Caco-2 (cell line): ENCODE measurements at regions not wholly inside any gene's neighbourhood (a gene's known extent, or its start where the extent isn't known, plus 50 kb on each side); places are given as distances from the start of the nearest gene placed in this dataset.

Experiments
- BruUV-seq: library from RNA; stranded (reverse); fragments of 400-500 nt; replicated peaks from 2 replicates; lab custom pipeline; 2021; lab: Mats Ljungman, UMichigan
- CTCF ChIA-PET: fragments of 300-600 bp; sonication (Branson Sonifier 250); formaldehyde crosslinking; loops from one replicate; lab custom pipeline; 2022; ENCODE audit warnings: antibody characterized with exemption; lab: Charles Lee
- POLR2A ChIA-PET: fragments of 300-600 bp; sonication (Branson Sonifier 250); formaldehyde crosslinking; loops from one replicate; lab custom pipeline; 2022; ENCODE audit warnings: antibody characterized with exemption; lab: Charles Lee
- DNase-seq, 2 experiments: peaks; one replicate each; pipeline versions ENCODE4 v3.0.0 to v3.0.0-alpha.2; 2020 to 2022
- H3K27me3 ChIP-seq: replicated peaks from 2 replicates; pipeline ENCODE4 v1.6.0; 2011; ENCODE audit warnings: low read length; ENCODE audit not compliant: control insufficient read depth, insufficient read depth
- H3K36me3 ChIP-seq: 2 replicates; pipeline ENCODE4 v1.5.1; 2011; ENCODE audit warnings: low read length; ENCODE audit not compliant: control insufficient read depth, insufficient read depth
- H3K4me1 ChIP-seq: fragments of 250-450 bp; sonication (Bioruptor Pico); 2 replicates; pipeline ENCODE4 v1.5.1; 2020; ENCODE audit warnings: mild to moderate bottlenecking
- H3K4me3 ChIP-seq: 2 replicates; pipeline ENCODE4 v1.5.1; 2011; ENCODE audit warnings: low read depth, mild to moderate bottlenecking, control low read depth, low read length
- H3K9me3 ChIP-seq: fragments of 250-450 bp; sonication (Bioruptor Pico); 2 replicates; pipeline ENCODE4 v1.5.1; 2020; ENCODE audit warnings: mild to moderate bottlenecking, moderate library complexity
- H3K27ac Mint-ChIP-seq: one replicate; pipeline ENCODE4 v1.8.0; 2022; ENCODE audit warnings: mixed read lengths; ENCODE audit not compliant: unreplicated experiment
- H3K27me3 Mint-ChIP-seq: one replicate; pipeline ENCODE4 v1.8.0; 2022; ENCODE audit warnings: mixed read lengths; ENCODE audit not compliant: insufficient read depth, unreplicated experiment
- H3K36me3 Mint-ChIP-seq: one replicate; pipeline ENCODE4 v1.8.0; 2022; ENCODE audit warnings: mild to moderate bottlenecking, mixed read lengths; ENCODE audit not compliant: insufficient read depth, unreplicated experiment
- H3K4me1 Mint-ChIP-seq: one replicate; pipeline ENCODE4 v1.8.0; 2022; ENCODE audit warnings: low read depth, mixed read lengths; ENCODE audit not compliant: unreplicated experiment
- H3K4me3 Mint-ChIP-seq: one replicate; pipeline ENCODE4 v1.8.0; 2022; ENCODE audit warnings: mild to moderate bottlenecking, moderate library complexity, mixed read lengths; ENCODE audit not compliant: unreplicated experiment
- H3K9me3 Mint-ChIP-seq: one replicate; pipeline ENCODE4 v1.8.0; 2022; ENCODE audit warnings: mixed read lengths; ENCODE audit not compliant: unreplicated experiment
- intact Hi-C: fragments of 100-400 bp; cut with micrococcal nuclease; formaldehyde crosslinking; loops from one replicate; pipeline ENCODE4 v1.10.0; 2022; ENCODE audit not compliant: unreplicated experiment
- TF ChIP-seq, protein P1 (sequence below), 2 experiments: fragments of 200-600 bp in 1 of 2; IDR thresholded peaks; 1 replicate in 1 of 2; 2 replicates in 1 of 2; pipeline versions ENCODE4 v1.5.1 to v1.8.0; 2011 to 2022; ENCODE audit warnings: antibody characterized with exemption in 1 of 2, control low read depth in 1 of 2, inconsistent platforms in 1 of 2, low read depth in 1 of 2, low read length in 1 of 2, mild to moderate bottlenecking in 1 of 2, moderate library complexity in 1 of 2; ENCODE audit not compliant: insufficient read depth in 1 of 2, severe bottlenecking in 1 of 2, unreplicated experiment in 1 of 2

DNA sequence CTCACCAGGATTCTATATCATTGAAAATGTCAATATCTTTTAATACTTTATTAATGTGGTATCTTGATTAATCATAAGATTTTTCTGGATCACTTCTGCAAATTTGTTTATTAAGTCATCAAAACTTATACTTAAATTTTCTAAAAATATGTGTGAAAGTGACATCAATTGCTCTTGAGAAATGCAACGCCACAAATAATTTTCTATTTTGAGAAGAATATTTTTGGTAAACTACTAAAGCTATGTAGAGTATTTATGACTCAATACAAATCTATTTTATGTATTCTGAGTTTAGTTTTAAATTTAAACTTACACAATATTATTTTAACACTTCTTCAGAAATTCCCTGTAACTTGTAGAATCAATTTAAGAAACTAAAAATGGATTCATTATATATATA, 263.3 kb downstream of the RASSF9 start:
- Mint-ChIP-seq H3K27me3 (no peaks in the 10 kb centered on the region), H3K27ac (no peak overlapping the region), H3K4me3 (no peak overlapping the region), H3K36me3 (no peaks in the 10 kb centered on the region), H3K4me1 (no peaks in the 10 kb centered on the region), H3K9me3 (no peaks in the 10 kb centered on the region)
- CTCF ChIA-PET, result no interaction called here
- no TSS peak for BruUV-seq
- Histone ChIP-seq H3K36me3 (no peaks in the 10 kb centered on the region), H3K27me3 (no peaks in the 10 kb centered on the region), H3K4me3 (no peak overlapping the region), H3K4me1 (no peaks in the 10 kb centered on the region), H3K9me3 (no peaks in the 10 kb centered on the region)
- intact Hi-C loops, result no loop called here
- TF ChIP-seq, protein P1, sequence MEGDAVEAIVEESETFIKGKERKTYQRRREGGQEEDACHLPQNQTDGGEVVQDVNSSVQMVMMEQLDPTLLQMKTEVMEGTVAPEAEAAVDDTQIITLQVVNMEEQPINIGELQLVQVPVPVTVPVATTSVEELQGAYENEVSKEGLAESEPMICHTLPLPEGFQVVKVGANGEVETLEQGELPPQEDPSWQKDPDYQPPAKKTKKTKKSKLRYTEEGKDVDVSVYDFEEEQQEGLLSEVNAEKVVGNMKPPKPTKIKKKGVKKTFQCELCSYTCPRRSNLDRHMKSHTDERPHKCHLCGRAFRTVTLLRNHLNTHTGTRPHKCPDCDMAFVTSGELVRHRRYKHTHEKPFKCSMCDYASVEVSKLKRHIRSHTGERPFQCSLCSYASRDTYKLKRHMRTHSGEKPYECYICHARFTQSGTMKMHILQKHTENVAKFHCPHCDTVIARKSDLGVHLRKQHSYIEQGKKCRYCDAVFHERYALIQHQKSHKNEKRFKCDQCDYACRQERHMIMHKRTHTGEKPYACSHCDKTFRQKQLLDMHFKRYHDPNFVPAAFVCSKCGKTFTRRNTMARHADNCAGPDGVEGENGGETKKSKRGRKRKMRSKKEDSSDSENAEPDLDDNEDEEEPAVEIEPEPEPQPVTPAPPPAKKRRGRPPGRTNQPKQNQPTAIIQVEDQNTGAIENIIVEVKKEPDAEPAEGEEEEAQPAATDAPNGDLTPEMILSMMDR (IDR thresholded peaks at IDR 0.05; ENCODE audit: insufficient read depth in 1 of 2, low read depth in 1 of 2, low read length in 1 of 2, severe bottlenecking in 1 of 2, unreplicated experiment in 1 of 2), result no peak
- no peak for DNase-seq
- POLR2A ChIA-PET, result no interaction called here

DNA sequence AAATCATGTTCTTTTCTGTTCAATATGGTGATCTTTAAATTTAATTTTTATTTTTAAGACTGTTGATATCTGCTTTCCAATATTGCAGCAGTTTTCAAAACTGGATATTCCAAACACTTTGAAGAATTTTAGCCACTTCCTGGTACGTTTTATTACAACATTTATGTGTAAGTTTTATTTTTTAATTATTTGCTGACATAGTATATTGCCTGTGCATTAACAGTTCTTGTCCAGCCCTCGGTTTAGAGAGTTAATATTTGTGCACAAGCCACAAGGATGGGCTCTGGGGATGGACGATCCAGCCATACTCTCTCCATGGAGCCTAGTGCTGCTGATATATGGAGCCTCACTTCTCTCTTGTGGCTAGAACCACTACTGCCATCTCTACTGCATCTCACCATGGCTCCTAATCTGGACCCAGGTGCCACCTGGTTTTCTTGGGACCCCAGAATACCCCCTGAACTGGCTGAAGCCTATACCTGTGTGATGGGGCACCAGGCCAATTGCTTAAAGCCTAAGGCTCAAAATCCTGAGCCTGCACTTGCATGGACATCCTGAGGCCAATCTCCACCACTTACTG, 262.5 kb downstream of the RASSF9 start:
- Mint-ChIP-seq H3K36me3 (no peaks in the 10 kb centered on the region), H3K9me3 (no peaks in the 10 kb centered on the region), H3K27ac (no peak overlapping the region), H3K4me3 (no peak overlapping the region), H3K4me1 (no peaks in the 10 kb centered on the region), H3K27me3 (no peaks in the 10 kb centered on the region)
- TF ChIP-seq, protein P1 (IDR thresholded peaks at IDR 0.05; ENCODE audit: insufficient read depth in 1 of 2, low read depth in 1 of 2, low read length in 1 of 2, severe bottlenecking in 1 of 2, unreplicated experiment in 1 of 2), result no peak
- intact Hi-C loops, result no loop called here
- CTCF ChIA-PET, result interaction anchor here (2.3 kb wide), 1 partner anchor 294 kb away, joined by 15 read pairs; no protein-coding TSS in a partner anchor
- no peak overlapping the region for H3K4me3 ChIP-seq
- BruUV-seq, result no TSS peak
- no peaks in the 10 kb centered on the region for H3K36me3 ChIP-seq
- no peak for DNase-seq
- H3K9me3 ChIP-seq, result no peaks in the 10 kb centered on the region
- H3K27me3 ChIP-seq, result no peaks in the 10 kb centered on the region
- POLR2A ChIA-PET, result no interaction called here
- no peaks in the 10 kb centered on the region for H3K4me1 ChIP-seq

DNA sequence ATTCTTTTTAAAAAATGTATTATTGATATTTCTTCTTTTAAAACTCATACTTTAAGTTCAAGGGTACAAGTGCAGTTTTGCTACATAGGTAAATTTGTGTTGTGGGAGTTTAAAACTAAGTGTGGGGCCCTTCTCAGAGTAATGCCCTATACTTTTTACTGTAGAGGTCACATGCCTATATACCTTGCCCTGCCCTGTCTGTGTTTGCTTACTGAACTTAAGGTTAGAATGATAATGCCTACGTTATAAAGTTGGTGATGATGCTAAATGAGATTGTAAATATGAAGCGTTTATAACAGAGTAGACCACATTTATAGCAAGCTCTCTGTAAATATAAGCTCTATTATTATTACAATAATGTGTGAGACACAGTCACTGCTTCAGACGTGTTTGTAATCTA, 261.9 kb downstream of the RASSF9 start:
- Mint-ChIP-seq H3K9me3 (no peaks in the 10 kb centered on the region), H3K27me3 (no peaks in the 10 kb centered on the region), H3K36me3 (no peaks in the 10 kb centered on the region), H3K4me1 (no peaks in the 10 kb centered on the region), H3K4me3 (no peak overlapping the region), H3K27ac (no peak overlapping the region)
- CTCF ChIA-PET, result interaction anchor here (2.3 kb wide), 1 partner anchor 293 kb away, joined by 15 read pairs; no protein-coding TSS in a partner anchor
- BruUV-seq, result no TSS peak
- Histone ChIP-seq H3K27me3 (no peaks in the 10 kb centered on the region), H3K36me3 (no peaks in the 10 kb centered on the region), H3K4me3 (no peak overlapping the region), H3K9me3 (no peaks in the 10 kb centered on the region), H3K4me1 (no peaks in the 10 kb centered on the region)
- intact Hi-C loops, result no loop called here
- POLR2A ChIA-PET, result no interaction called here
- TF ChIP-seq, protein P1 (IDR thresholded peaks at IDR 0.05; ENCODE audit: insufficient read depth in 1 of 2, low read depth in 1 of 2, low read length in 1 of 2, severe bottlenecking in 1 of 2, unreplicated experiment in 1 of 2), result no peak
- DNase-seq, result no peak
